Activated naive CD4-positive, alpha-beta T cell treated with anti-CD3 and anti-CD28 coated beads for 36 hours (primary cell): ENCODE measurements at regions not wholly inside any gene's neighbourhood (a gene's known extent, or its start where the extent isn't known, plus 50 kb on each side); places are given as distances from the start of the nearest gene placed in this dataset.

Experiments used
- CTCF ChIA-PET: fragments of 350-600 bp; sonication (Branson Sonifier 250); formaldehyde crosslinking; loops from one replicate; lab custom pipeline; 2021; ENCODE audit warnings: antibody characterized with exemption; lab: Charles Lee
- DNase-seq: peaks from one replicate; pipeline ENCODE4 v3.0.0-alpha.2; 2020
- H3K27ac Mint-ChIP-seq: one replicate; pipeline ENCODE4 v1.8.0; 2021; ENCODE audit warnings: mild to moderate bottlenecking, mixed read lengths
- H3K27me3 Mint-ChIP-seq: one replicate; pipeline ENCODE4 v1.8.0; 2021; ENCODE audit warnings: low read depth, mixed read lengths
- H3K36me3 Mint-ChIP-seq: one replicate; pipeline ENCODE4 v1.8.0; 2021; ENCODE audit warnings: low read depth, mixed read lengths
- H3K4me1 Mint-ChIP-seq: one replicate; pipeline ENCODE4 v1.8.0; 2021; ENCODE audit warnings: low read depth, mixed read lengths
- H3K4me3 Mint-ChIP-seq: one replicate; pipeline ENCODE4 v1.8.0; 2021; ENCODE audit warnings: mild to moderate bottlenecking, moderate library complexity, mixed read lengths
- H3K9me3 Mint-ChIP-seq: one replicate; pipeline ENCODE4 v1.8.0; 2021; ENCODE audit warnings: mixed read lengths
- intact Hi-C: fragments of 100-400 bp; cut with micrococcal nuclease; formaldehyde crosslinking; loops from one replicate; pipeline ENCODE4 v1.15.1; 2023

DNA sequence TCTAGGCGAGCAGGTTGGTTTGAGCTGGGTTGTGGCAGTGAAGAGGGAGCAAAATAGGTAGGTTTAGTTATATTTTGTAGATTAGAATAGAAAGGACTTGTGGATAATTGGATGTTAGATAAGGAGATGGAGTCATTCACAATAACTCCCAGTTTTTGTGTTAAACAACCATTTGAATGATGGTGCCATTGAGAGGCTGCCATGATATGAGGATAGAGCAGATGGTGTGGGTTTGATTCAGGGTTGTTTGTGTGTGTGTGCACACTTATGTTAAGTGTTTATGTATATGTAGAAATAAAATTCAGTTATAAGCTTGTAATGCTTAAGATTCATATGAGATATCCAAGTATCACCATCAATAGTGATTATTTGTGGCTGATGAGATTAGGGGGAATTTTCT is 166.6 kb downstream of the NXPE2 start:
- H3K9me3 Mint-ChIP-seq: no peaks in the 10 kb centered on the region
- no peaks in the 10 kb centered on the region for H3K36me3 Mint-ChIP-seq
- CTCF ChIA-PET: interaction anchor here (0.6 kb wide), 1 partner anchor 33 kb away, joined by 3 read pairs; no protein-coding TSS in a partner anchor
- intact Hi-C loops: no loop called here
- no peaks in the 10 kb centered on the region for H3K4me1 Mint-ChIP-seq
- no peak overlapping the region for H3K4me3 Mint-ChIP-seq
- no peak overlapping the region for H3K27ac Mint-ChIP-seq
- no peak for DNase-seq
- peaks cover 16% of the 10 kb centered on the region for H3K27me3 Mint-ChIP-seq

DNA sequence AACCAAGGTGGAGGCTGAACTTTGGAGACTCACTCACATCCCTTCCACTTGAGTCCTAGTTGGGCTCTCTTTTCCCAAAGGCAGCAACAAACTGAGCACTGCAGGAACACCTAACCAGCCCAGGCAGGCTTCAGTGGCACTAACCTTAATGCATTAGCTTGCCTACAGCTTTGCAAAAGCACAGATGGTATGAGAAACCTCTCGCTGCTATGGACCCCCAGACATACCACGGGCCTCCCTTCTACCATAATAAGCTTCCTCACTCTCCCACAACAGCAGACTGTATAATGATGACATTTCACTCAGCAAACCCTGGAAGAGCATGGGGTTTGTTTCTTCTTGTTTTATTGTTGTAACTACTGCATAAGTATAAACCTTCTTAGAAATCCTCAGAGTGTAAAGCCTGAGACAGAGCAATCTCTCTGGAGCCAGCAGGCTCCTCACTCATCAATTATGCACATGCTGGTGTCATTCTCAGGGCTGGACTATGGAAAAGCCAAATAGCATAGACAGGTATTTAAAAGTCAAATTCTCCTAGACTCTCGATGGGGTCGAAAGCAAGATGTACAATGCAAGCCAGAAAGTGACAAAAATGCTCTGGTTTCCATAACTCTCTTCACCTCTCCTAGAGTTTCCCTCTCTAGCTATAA is 167.6 kb downstream of the NXPE2 start:
- CTCF ChIA-PET: no interaction called here
- intact Hi-C loops: no loop called here
- Mint-ChIP-seq H3K27ac (no peak overlapping the region), H3K9me3 (no peaks in the 10 kb centered on the region), H3K4me1 (no peaks in the 10 kb centered on the region), H3K4me3 (no peak overlapping the region), H3K27me3 (peaks cover 16% of the 10 kb centered on the region), H3K36me3 (no peaks in the 10 kb centered on the region)
- DNase-seq: no peak

DNA sequence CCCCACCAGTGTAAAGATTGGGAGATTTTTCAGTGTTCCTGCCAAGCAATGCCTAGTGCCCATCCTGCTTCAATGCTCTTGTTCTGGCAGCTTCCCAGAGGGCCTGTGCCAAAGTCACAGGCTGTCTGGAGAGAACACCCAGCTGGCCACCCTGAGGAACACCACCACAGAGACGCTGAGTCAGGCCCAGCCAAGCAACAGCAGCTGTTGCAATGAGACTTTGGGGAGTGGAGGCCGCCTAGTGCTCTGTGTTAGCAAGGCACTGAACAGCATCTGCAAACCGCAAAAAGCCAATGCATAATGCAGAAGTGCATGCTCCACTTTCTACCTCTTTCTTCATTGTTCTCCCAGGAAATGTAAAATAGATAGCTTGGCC is 168.1 kb downstream of the NXPE2 start:
- Mint-ChIP-seq H3K27ac (no peak overlapping the region), H3K4me3 (no peak overlapping the region), H3K27me3 (peaks cover 16% of the 10 kb centered on the region), H3K4me1 (no peaks in the 10 kb centered on the region), H3K9me3 (no peaks in the 10 kb centered on the region), H3K36me3 (no peaks in the 10 kb centered on the region)
- intact Hi-C loops: no loop called here
- CTCF ChIA-PET: interaction anchor here (0.8 kb wide), 1 partner anchor 107 kb away, joined by 3 read pairs; no protein-coding TSS in a partner anchor
- DNase-seq: no peak

DNA sequence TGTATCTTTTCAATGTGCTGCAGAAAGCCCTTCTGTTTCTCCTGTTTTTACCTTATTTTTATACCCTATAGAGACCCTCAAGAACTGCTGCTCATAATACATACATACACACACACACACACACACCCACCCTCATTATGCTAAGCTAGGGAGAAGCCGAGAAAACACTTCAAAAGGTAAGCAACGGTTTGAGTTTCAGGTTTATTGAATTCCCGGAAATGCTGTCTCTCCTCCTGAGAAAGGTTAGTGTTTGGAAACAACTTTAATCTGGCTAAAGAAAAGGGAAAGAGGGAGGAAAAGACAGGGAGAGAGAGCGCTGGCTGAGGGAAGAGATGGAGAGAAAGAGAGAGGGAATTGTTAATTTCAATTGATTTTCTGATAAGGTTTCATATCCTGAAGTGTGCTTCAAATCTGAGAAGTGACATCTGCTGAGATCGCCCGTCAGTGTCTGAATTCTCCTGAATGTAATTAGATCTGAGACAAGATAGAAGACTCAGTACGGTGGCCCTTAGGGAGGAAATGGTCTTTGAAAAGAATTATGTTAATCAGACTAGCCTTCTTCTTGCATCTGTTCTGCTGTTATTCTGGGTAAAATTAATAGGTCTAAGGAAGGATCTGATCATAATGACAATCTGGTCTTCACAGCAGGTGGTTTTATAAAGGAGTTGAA is 169.1 kb downstream of the NXPE2 start:
- H3K27me3 Mint-ChIP-seq: peaks cover 18% of the 10 kb centered on the region
- no peak overlapping the region for H3K27ac Mint-ChIP-seq

DNA sequence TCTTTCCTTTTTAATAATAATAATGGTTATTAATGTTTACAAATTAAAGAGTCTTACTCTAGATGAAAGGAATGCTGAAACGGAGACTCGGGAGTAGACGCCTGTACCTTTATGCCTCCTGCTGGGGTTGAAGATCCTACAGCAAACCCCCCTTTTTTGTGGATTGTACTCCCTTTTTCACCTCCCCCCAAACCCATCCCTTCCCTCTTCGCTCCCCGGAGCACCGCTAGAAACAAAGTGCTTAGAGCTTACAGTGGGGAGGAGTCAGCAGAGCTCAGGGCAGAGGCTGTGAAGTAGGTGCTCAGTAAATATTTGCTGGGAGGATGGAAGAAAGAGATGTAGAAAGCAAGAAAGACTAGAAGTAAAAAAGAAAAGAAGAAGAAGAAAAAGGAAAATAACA is 169.7 kb downstream of the NXPE2 start:
- intact Hi-C loops: no loop called here
- Mint-ChIP-seq H3K9me3 (no peaks in the 10 kb centered on the region), H3K4me3 (no peak overlapping the region), H3K27ac (no peak overlapping the region), H3K4me1 (no peaks in the 10 kb centered on the region), H3K36me3 (no peaks in the 10 kb centered on the region), H3K27me3 (peaks cover 18% of the 10 kb centered on the region)
- DNase-seq: no peak
- CTCF ChIA-PET: no interaction called here

More for the DNA sequence above, 169.1 kb downstream of the NXPE2 start:
- CTCF ChIA-PET: interaction anchor here (0.8 kb wide), 1 partner anchor 108 kb away, joined by 3 read pairs; no protein-coding TSS in a partner anchor
- no peaks in the 10 kb centered on the region for H3K36me3 Mint-ChIP-seq
- intact Hi-C loops: no loop called here
- no peaks in the 10 kb centered on the region for H3K9me3 Mint-ChIP-seq
- no peak overlapping the region for H3K4me3 Mint-ChIP-seq
- H3K4me1 Mint-ChIP-seq: no peaks in the 10 kb centered on the region
- DNase-seq: no peak

DNA sequence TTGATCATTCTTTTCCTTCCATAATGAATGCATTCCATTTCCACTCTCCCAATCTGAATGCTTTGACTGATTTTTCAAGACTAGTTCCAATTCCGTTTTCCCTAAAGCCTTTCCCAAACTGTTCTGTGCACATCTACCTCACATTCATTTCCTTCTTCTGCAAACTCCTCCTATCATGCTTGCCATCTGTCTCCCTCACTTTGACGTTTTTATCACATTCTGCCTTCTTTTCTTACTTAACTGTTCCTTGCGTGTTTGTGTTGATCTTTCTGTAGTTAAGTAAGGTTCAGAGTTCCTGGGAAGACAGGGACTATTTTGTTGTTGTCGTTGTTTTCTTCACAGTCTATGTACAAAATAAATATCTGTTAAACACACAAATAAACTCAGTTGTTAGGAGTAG is 179.0 kb downstream of the NXPE2 start:
- Mint-ChIP-seq H3K27me3 (peaks cover 3% of the 10 kb centered on the region), H3K36me3 (no peaks in the 10 kb centered on the region), H3K27ac (no peak overlapping the region), H3K4me3 (no peak overlapping the region), H3K9me3 (peaks cover 3% of the 10 kb centered on the region), H3K4me1 (no peaks in the 10 kb centered on the region)
- CTCF ChIA-PET: no interaction called here
- no peak for DNase-seq
- intact Hi-C loops: no loop called here

DNA sequence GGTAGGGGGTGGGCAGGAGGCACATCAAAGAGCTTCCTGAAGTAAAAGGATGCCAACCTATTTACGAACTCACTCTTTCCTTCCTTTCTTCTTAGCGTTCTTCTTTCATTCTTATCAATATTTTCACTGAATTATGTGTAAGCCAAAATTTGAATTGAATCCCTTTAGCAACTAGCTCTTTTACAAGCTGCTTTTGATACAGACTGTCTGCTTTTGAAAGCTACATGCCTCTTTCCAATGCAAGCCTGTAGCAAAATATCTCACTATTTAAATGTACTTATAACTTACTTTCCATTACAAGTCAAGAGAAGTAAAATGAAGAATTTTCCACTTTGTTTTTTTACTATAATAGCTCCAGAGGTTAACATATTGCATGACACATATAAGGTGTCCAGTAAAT is 186.6 kb downstream of the NXPE2 start:
- Mint-ChIP-seq H3K27me3 (peaks cover 7% of the 10 kb centered on the region), H3K9me3 (peaks cover under 1% of the 10 kb centered on the region), H3K4me1 (no peaks in the 10 kb centered on the region), H3K27ac (no peak overlapping the region), H3K4me3 (no peak overlapping the region), H3K36me3 (no peaks in the 10 kb centered on the region)
- DNase-seq: no peak
- intact Hi-C loops: no loop called here
- CTCF ChIA-PET: no interaction called here

DNA sequence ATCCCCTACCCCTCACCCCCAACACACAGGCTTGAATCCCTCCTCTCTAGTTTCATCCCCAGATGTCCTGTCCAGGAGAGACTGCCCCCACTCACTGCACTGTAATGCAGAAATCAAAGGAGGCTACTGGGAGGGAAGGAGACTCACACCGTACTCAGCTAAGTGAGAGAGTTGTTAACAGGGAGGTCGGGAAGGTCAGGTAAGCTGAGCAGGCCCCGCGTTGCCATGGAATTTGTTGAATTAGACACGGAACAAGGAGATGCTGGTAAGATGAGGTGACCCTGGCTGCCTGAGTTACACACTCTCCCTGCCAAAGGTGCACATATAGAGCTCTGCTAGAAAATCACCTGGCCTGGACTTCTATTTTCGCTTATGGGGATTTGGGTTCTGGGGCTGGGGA is 197.9 kb downstream of the NXPE2 start:
- no peaks in the 10 kb centered on the region for H3K36me3 Mint-ChIP-seq
- no peak overlapping the region for H3K27ac Mint-ChIP-seq
- intact Hi-C loops: no loop called here

DNA sequence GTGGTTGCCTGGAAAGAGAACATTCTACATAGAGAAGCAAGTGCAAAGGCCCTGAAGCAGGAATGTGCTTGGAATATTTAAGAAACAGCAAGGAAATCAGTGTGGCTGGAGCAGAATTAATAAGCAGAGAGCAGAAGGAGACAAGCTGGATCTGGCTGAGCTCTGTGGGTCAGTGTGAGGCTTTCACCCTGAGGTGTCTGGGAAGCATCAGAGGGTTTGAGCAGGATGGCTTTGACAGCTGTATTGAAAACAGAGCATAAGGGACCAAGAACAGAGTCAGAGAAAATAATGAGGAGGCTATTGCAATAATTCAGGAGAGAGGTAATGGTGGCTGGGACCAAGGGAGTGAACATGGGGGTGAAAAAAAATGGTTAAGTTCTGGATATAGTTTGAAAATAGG is 199.6 kb downstream of the NXPE2 start:
- Mint-ChIP-seq H3K36me3 (no peaks in the 10 kb centered on the region), H3K27me3 (no peaks in the 10 kb centered on the region), H3K27ac (no peak overlapping the region), H3K4me1 (no peaks in the 10 kb centered on the region), H3K4me3 (no peak overlapping the region), H3K9me3 (no peaks in the 10 kb centered on the region)
- no peak for DNase-seq
- CTCF ChIA-PET: interaction anchor here (0.7 kb wide), 1 partner anchor 34 kb away, joined by 3 read pairs; no protein-coding TSS in a partner anchor
- intact Hi-C loops: no loop called here

More for the DNA sequence above, 197.9 kb downstream of the NXPE2 start:
- CTCF ChIA-PET: no interaction called here
- no peaks in the 10 kb centered on the region for H3K9me3 Mint-ChIP-seq
- H3K27me3 Mint-ChIP-seq: no peaks in the 10 kb centered on the region
- no peaks in the 10 kb centered on the region for H3K4me1 Mint-ChIP-seq
- no peak overlapping the region for H3K4me3 Mint-ChIP-seq
- no peak for DNase-seq

DNA sequence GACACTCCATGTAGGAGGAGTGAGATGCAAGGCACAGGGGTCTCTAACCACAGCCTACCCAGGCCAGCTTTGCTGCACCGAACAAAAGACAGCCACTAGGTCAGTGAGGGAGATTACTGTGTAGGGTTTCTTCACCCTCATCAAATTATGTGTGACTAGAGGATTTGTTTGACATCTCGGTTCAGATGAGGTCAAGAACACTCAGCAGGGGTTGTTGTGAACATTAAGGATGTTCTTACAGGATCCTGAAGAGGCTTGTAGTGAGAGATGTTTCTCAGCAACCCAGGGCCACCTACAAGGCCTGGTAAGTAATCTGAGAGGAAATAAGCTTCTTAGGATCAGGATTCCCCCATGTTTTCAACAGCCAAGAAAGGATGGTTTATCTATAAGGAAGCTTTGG is 202.1 kb downstream of the NXPE2 start:
- no peak for DNase-seq
- CTCF ChIA-PET: no interaction called here
- H3K4me3 Mint-ChIP-seq: no peak overlapping the region
- H3K36me3 Mint-ChIP-seq: no peaks in the 10 kb centered on the region
- H3K9me3 Mint-ChIP-seq: no peaks in the 10 kb centered on the region
- no peaks in the 10 kb centered on the region for H3K4me1 Mint-ChIP-seq
- no peak overlapping the region for H3K27ac Mint-ChIP-seq
- intact Hi-C loops: no loop called here
- H3K27me3 Mint-ChIP-seq: no peaks in the 10 kb centered on the region

DNA sequence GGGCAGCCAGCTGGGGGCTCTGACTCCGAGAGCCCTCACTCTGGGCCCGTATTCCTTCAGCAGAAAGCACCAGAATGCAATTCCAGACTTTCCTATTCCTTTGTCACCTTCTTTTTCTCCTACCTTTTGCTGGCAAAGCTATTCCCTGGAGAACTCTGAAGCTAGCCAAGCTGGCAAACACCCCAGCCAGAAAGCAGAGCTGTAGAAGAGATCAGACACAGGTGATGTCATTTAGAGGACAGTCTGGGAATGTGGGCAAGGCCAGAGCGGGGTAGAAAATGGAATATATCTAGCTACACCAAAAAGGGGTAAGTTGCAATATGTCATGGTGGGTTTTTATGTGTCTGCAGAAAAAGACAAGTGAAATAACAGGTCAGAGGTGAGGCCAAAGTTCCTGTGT is 205.1 kb downstream of the NXPE2 start:
- Mint-ChIP-seq H3K9me3 (no peaks in the 10 kb centered on the region), H3K27me3 (peaks cover 4% of the 10 kb centered on the region), H3K27ac (no peak overlapping the region), H3K4me3 (no peak overlapping the region), H3K4me1 (no peaks in the 10 kb centered on the region), H3K36me3 (no peaks in the 10 kb centered on the region)
- no peak for DNase-seq
- intact Hi-C loops: no loop called here
- CTCF ChIA-PET: no interaction called here

DNA sequence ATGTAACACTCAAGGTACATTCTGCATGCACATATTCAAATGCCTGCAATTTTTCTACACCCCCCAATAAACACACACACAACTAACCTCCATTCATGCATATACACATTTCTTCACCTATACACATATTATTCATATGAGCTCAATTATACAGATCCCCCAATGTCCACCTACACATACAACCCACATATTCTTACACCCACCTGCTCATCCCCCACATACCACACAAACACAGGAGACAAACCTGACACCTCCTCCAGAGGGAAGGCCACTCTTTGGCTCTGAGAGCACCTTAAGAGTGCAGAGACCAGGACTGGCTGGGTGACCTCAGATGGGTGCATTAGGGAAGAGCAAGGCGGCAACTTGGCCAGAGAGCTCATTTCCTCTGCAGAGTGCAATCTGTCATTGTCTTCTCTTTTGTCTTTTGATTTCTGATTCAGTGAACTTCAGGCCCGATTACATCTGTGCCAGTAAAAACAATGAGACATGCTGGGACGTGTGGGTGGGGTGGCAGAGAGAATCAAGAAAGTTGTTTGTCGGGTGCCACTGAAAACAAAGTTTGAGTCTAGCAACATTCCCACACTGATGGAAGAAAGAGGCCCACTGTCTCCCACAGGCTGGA is 208.4 kb downstream of the NXPE2 start:
- Mint-ChIP-seq H3K4me3 (no peak overlapping the region), H3K9me3 (no peaks in the 10 kb centered on the region), H3K36me3 (no peaks in the 10 kb centered on the region), H3K27me3 (peaks cover 7% of the 10 kb centered on the region), H3K27ac (no peak overlapping the region), H3K4me1 (no peaks in the 10 kb centered on the region)
- CTCF ChIA-PET: no interaction called here
- DNase-seq: no peak
- intact Hi-C loops: no loop called here

DNA sequence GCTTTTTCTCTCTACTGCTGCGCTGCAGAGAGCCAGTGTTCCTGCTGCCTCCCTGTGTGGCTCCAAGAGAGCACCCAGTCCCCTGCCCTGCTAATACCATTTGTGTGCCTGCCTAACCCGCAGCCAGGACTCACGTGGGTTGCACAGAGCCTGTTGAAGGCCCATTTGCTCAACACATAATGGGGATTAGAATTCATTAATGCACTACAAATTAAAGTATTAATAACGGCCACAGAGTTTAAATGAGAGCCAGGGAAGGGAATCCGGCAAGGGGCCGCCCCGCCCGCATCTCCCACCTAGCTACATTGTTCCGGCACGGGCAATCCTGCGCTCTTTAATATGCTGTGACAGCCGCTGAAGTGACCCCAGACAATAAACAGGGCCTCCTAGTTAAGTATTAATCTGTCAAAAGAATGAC is 211.3 kb downstream of the NXPE2 start:
- CTCF ChIA-PET: no interaction called here
- Mint-ChIP-seq H3K27me3 (peaks cover 7% of the 10 kb centered on the region), H3K9me3 (no peaks in the 10 kb centered on the region), H3K4me3 (no peak overlapping the region), H3K36me3 (no peaks in the 10 kb centered on the region), H3K27ac (no peak overlapping the region), H3K4me1 (no peaks in the 10 kb centered on the region)
- intact Hi-C loops: no loop called here
- no peak for DNase-seq
